Vagina (tissue), 2 donors: ENCODE measurements at regions not wholly inside any gene's neighbourhood (a gene's known extent, or its start where the extent isn't known, plus 50 kb on each side); places are given as distances from the start of the nearest gene placed in this dataset.

Experiments used
- CTCF ChIP-seq, 3 experiments: fragments of 450-650 bp in 2 of 3; fragments of 200-600 bp in 1 of 3; sonication (generic) in 1 of 3; IDR thresholded peaks; one replicate each; pipeline ENCODE4 v1.5.1; 2017 to 2019; ENCODE audit warnings: antibody characterized with exemption in 3 of 3, mild to moderate bottlenecking in 2 of 3, moderate library complexity in 2 of 3
- POLR2A ChIP-seq, 2 donors: fragments of 450-650 bp; IDR thresholded peaks; one replicate each; pipeline ENCODE4 v1.6.1; 2017; ENCODE audit warnings: antibody characterized with exemption in 2 of 2, mild to moderate bottlenecking in 2 of 2, moderate library complexity in 2 of 2
- POLR2AphosphoS5 ChIP-seq, 2 donors: sonication (generic); formaldehyde crosslinking; IDR thresholded peaks; one replicate each; pipeline ENCODE4 v1.9.0; 2017; ENCODE audit warnings: antibody characterized with exemption in 2 of 2, mild to moderate bottlenecking in 2 of 2, low read depth in 1 of 2; ENCODE audit not compliant: insufficient read depth in 1 of 2

DNA sequence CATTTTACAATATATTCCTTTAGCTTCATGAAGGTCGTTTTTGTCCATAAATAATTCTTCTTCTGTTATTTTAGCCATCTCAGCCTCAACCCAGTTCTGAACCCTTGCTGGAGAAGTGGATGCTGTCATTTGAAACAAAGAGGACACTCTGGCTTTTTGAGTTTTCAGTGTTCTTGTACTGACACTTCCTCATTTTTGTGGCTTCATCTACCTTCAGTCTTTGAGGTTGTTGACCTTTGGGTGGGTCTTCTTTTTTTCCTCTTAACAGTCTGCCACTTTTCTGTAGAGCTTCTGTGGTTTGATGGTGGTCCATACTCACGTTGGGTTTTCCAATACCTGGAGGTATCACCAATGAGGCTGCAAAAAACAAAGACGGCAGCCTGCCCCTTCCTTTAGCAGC is 650.9 kb downstream of the PDCD6IP start:
- TF ChIP-seq CTCF (IDR thresholded peaks at IDR 0.05) (no peak), POLR2A (IDR thresholded peaks at IDR 0.05) (no peak), POLR2AphosphoS5 (IDR thresholded peaks at IDR 0.05; ENCODE audit: insufficient read depth in 1 of 2, low read depth in 1 of 2) (no peak)
